Type B pancreatic cell (in vitro differentiated cells): ENCODE measurements at regions not wholly inside any gene's neighbourhood (a gene's known extent, or its start where the extent isn't known, plus 50 kb on each side); places are given as distances from the start of the nearest gene placed in this dataset.

Source experiments
- DNase-seq: peaks from one replicate; pipeline ENCODE4 v3.0.0; 2021; ENCODE audit warnings: mixed read lengths; ENCODE audit not compliant: unreplicated experiment; ENCODE audit errors: extremely low spot score
- H3K27ac Mint-ChIP-seq: 2 replicates; pipeline ENCODE4 v1.8.0; 2021; ENCODE audit warnings: mild to moderate bottlenecking, mixed read lengths
- H3K27me3 Mint-ChIP-seq: 2 replicates; pipeline ENCODE4 v1.8.0; 2021; ENCODE audit warnings: mixed read lengths
- H3K36me3 Mint-ChIP-seq: 2 replicates; pipeline ENCODE4 v1.8.0; 2021; ENCODE audit warnings: mixed read lengths
- H3K4me1 Mint-ChIP-seq: one replicate; pipeline ENCODE4 v1.8.0; 2021; ENCODE audit warnings: mixed read lengths; ENCODE audit not compliant: unreplicated experiment
- H3K4me3 Mint-ChIP-seq: 2 replicates; pipeline ENCODE4 v1.8.0; 2021; ENCODE audit warnings: mild to moderate bottlenecking, mixed read lengths
- H3K9me3 Mint-ChIP-seq: 2 replicates; pipeline ENCODE4 v1.8.0; 2021; ENCODE audit warnings: mixed read lengths
- CTCF ChIP-seq: fragments of 200-600 bp; sonication (generic); conservative IDR thresholded peaks from 2 replicates; pipeline ENCODE4 v1.5.0; 2021; ENCODE audit warnings: antibody characterized with exemption, mild to moderate bottlenecking

GRCh38 chr2:58985541-58985940 is 744.4 kb upstream of the FANCL start:
- Mint-ChIP-seq H3K9me3 (no peaks in the 10 kb centered on the region), H3K27ac (no peak overlapping the region), H3K4me1 (no peaks in the 10 kb centered on the region), H3K36me3 (no peaks in the 10 kb centered on the region), H3K27me3 (no peaks in the 10 kb centered on the region), H3K4me3 (no peak overlapping the region)
- TF ChIP-seq CTCF = no peak
- no peak for DNase-seq

GRCh38 chr2:58984731-58985130 is 743.6 kb upstream of the FANCL start:
- Mint-ChIP-seq H3K4me3 (no peak overlapping the region), H3K9me3 (no peaks in the 10 kb centered on the region), H3K4me1 (no peaks in the 10 kb centered on the region), H3K36me3 (no peaks in the 10 kb centered on the region), H3K27ac (no peak overlapping the region), H3K27me3 (no peaks in the 10 kb centered on the region)
- no peak for TF ChIP-seq CTCF
- no peak for DNase-seq

GRCh38 chr2:58983111-58983510 is 742.0 kb upstream of the FANCL start:
- no peaks in the 10 kb centered on the region for H3K36me3 Mint-ChIP-seq
- H3K4me3 Mint-ChIP-seq = no peak overlapping the region
- H3K4me1 Mint-ChIP-seq = no peaks in the 10 kb centered on the region
- no peak for TF ChIP-seq CTCF
- DNase-seq = no peak
- no peaks in the 10 kb centered on the region for H3K9me3 Mint-ChIP-seq
- no peak overlapping the region for H3K27ac Mint-ChIP-seq
- no peaks in the 10 kb centered on the region for H3K27me3 Mint-ChIP-seq

GRCh38 chr2:58981237-58981636 is 740.1 kb upstream of the FANCL start:
- DNase-seq = no peak
- no peaks in the 10 kb centered on the region for H3K27me3 Mint-ChIP-seq
- peaks cover 11% of the 10 kb centered on the region for H3K4me1 Mint-ChIP-seq
- no peak for TF ChIP-seq CTCF
- H3K36me3 Mint-ChIP-seq = no peaks in the 10 kb centered on the region
- no peak overlapping the region for H3K4me3 Mint-ChIP-seq
- no peaks in the 10 kb centered on the region for H3K9me3 Mint-ChIP-seq
- no peak overlapping the region for H3K27ac Mint-ChIP-seq

GRCh38 chr2:58976375-58977071 is 735.4 kb upstream of the FANCL start:
- Mint-ChIP-seq H3K36me3 (peaks cover 3% of the 10 kb centered on the region), H3K4me1 (peaks cover 45% of the 10 kb centered on the region), H3K27me3 (no peaks in the 10 kb centered on the region), H3K9me3 (peaks cover 5% of the 10 kb centered on the region), H3K27ac (peak overlapping the region; percentile 33), H3K4me3 (peak overlapping the region; percentile 69)
- no peak for DNase-seq
- no peak for TF ChIP-seq CTCF
